Breast epithelium (tissue), 4 donors: ENCODE measurements at regions not wholly inside any gene's neighbourhood (a gene's known extent, or its start where the extent isn't known, plus 50 kb on each side); places are given as distances from the start of the nearest gene placed in this dataset.

ENCODE experiments used
- DNase-seq, 2 donors: peaks; one replicate each; pipeline ENCODE4 v3.0.0-alpha.2; 2019; ENCODE audit warnings: low spot score in 2 of 2
- H3K27ac ChIP-seq, 2 donors: fragments of 200-600 bp; sonication (generic) in 1 of 2; one replicate each; pipeline ENCODE4 v1.5.1; 2016 to 2019; ENCODE audit warnings: mild to moderate bottlenecking in 1 of 2
- H3K27me3 ChIP-seq, 2 donors: fragments of 200-600 bp; sonication (generic) in 1 of 2; one replicate each; pipeline versions ENCODE4 v1.5.1 to v1.6.0; 2017 to 2019; ENCODE audit warnings: control low read depth in 1 of 2, mild to moderate bottlenecking in 1 of 2
- H3K36me3 ChIP-seq: fragments of 200-600 bp; one replicate; pipeline ENCODE4 v1.5.1; 2019
- H3K4me1 ChIP-seq, 2 donors: fragments of 200-600 bp; sonication (generic); one replicate each; pipeline ENCODE4 v1.5.1; 2016 to 2019; ENCODE audit warnings: control low read depth in 1 of 2
- H3K4me3 ChIP-seq, 3 donors: fragments of 200-600 bp; sonication (generic); 1 replicate in 2 of 3; 2 replicates in 1 of 3; pipeline ENCODE4 v1.5.1; 2016 to 2019; ENCODE audit warnings: mild to moderate bottlenecking in 3 of 3, moderate library complexity in 2 of 3
- H3K9me3 ChIP-seq, 2 donors: fragments of 200-600 bp; sonication (generic) in 1 of 2; one replicate each; pipeline ENCODE4 v1.5.1; 2016 to 2019; ENCODE audit warnings: control low read depth in 1 of 2
- POLR2A ChIP-seq: fragments of 450-650 bp; IDR thresholded peaks from one replicate; pipeline ENCODE4 v1.6.1; 2016; ENCODE audit warnings: antibody characterized with exemption, mild to moderate bottlenecking, moderate library complexity
- POLR2AphosphoS5 ChIP-seq, 3 donors: sonication (generic); formaldehyde crosslinking; IDR thresholded peaks; one replicate each; pipeline ENCODE4 v1.6.1; 2017; ENCODE audit warnings: antibody characterized with exemption in 3 of 3
- intact Hi-C: fragments of 100-400 bp; cut with DNase I; formaldehyde crosslinking; loops from one replicate; pipeline ENCODE4 v1.15.1; 2023; ENCODE audit warnings: low total_unique reads
- TF ChIP-seq, protein P1 (sequence below), 3 donors: fragments of 450-650 bp; IDR thresholded peaks; one replicate each; pipeline ENCODE4 v1.5.1; 2016 to 2017; ENCODE audit warnings: antibody characterized with exemption in 3 of 3, mild to moderate bottlenecking in 3 of 3, moderate library complexity in 3 of 3

DNA sequence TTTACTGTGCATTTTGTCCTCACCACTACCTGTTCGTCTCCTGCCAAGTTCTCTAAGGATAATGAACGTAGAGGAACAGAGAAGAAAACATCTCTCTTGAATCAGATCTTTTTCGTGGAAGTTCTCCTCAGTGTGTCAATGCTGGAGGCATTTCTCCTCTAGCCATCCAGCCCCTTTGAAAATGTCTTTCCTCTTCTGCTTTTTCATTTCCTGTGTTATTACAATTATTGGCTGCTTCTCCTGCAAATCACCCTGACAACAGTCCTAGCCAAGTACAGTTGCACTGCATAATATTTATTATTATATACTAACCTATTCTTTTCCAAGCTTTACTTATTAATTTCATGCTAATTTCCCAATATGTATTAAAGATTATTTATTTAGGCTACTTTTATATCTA, 61.8 kb upstream of the TRPM3 start:
- Histone ChIP-seq H3K27me3 (no peaks in the 10 kb centered on the region), H3K36me3 (no peaks in the 10 kb centered on the region), H3K9me3 (no peaks in the 10 kb centered on the region), H3K4me3 (no peak overlapping the region), H3K4me1 (no peaks in the 10 kb centered on the region), H3K27ac (no peak overlapping the region)
- TF ChIP-seq POLR2A (no peak), POLR2AphosphoS5 (IDR thresholded peaks at IDR 0.05) (no peak)
- TF ChIP-seq, protein P1, sequence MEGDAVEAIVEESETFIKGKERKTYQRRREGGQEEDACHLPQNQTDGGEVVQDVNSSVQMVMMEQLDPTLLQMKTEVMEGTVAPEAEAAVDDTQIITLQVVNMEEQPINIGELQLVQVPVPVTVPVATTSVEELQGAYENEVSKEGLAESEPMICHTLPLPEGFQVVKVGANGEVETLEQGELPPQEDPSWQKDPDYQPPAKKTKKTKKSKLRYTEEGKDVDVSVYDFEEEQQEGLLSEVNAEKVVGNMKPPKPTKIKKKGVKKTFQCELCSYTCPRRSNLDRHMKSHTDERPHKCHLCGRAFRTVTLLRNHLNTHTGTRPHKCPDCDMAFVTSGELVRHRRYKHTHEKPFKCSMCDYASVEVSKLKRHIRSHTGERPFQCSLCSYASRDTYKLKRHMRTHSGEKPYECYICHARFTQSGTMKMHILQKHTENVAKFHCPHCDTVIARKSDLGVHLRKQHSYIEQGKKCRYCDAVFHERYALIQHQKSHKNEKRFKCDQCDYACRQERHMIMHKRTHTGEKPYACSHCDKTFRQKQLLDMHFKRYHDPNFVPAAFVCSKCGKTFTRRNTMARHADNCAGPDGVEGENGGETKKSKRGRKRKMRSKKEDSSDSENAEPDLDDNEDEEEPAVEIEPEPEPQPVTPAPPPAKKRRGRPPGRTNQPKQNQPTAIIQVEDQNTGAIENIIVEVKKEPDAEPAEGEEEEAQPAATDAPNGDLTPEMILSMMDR (IDR thresholded peaks at IDR 0.05) = no peak
- no peak for DNase-seq
- intact Hi-C loops = no loop called here

DNA sequence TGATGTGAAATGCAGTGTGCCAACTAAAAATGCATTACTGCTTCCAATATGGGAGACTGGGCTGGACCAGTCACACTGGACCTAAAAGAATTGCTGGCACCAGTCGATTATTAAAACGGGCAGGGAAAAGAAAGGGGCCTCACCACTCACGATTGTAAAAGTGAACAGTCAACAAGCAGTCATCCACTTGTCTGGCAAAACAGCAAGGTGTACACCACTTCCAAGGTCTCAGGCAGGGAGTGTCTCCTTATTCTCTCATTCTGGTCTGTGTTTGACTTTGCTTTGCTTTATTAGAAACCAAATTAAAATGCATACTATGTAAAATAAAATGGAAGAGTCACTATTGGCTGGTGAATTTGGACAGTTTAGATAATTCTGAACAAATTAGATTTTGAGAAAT, 57.8 kb upstream of the TRPM3 start:
- TF ChIP-seq POLR2A = no peak
- TF ChIP-seq, protein P1 (IDR thresholded peaks at IDR 0.05) = no peak
- no peak for TF ChIP-seq POLR2AphosphoS5 (IDR thresholded peaks at IDR 0.05)
- no peak for DNase-seq
- Histone ChIP-seq H3K4me3 (no peak overlapping the region), H3K4me1 (no peaks in the 10 kb centered on the region), H3K36me3 (no peaks in the 10 kb centered on the region), H3K9me3 (no peaks in the 10 kb centered on the region), H3K27ac (no peak overlapping the region), H3K27me3 (no peaks in the 10 kb centered on the region)
- intact Hi-C loops = no loop called here

DNA sequence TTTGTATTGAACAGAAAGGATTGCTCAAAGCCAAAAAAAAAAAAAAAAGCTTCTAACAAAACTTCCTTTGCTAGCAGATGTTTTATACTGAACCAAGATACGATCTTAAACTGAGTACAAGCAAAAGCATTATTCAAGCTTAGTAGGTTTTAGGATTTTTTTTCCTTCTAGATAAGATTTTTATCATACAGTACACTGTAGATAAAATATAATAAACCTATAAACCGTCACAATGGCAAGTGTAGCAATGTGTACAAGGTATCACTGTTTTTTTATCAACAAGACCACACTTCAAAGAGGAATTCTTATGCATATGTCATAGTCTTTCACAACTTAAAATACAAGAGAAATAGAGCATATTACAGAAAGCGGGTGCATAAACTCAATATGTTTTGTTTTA, 56.5 kb upstream of the TRPM3 start:
- intact Hi-C loops = no loop called here
- H3K27me3 ChIP-seq = no peaks in the 10 kb centered on the region
- H3K36me3 ChIP-seq = no peaks in the 10 kb centered on the region

DNA sequence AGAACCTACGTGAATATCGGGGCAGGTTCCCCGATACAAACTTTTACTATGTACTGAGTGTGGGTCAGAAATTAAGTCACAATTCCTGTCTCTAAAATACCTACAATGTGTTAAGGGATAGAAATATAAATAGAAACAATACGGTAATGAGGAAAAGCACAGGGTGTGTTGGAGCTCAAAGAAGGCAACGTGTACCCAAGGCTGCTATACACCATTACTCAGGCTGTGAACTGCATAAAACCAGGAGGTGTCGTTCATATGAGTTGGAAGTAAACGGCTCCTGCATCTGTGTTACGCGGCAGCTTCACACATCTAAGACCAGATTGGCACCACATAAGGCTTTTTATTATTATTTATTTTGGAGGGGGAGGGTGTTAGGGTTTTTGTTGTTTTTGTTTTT, 50.1 kb upstream of the TRPM3 start:
- Histone ChIP-seq H3K27ac (no peak overlapping the region), H3K4me3 (no peak overlapping the region), H3K9me3 (no peaks in the 10 kb centered on the region), H3K4me1 (no peaks in the 10 kb centered on the region), H3K27me3 (no peaks in the 10 kb centered on the region), H3K36me3 (no peaks in the 10 kb centered on the region)
- no peak for DNase-seq
- intact Hi-C loops = no loop called here
- TF ChIP-seq, protein P1 (IDR thresholded peaks at IDR 0.05) = no peak
- TF ChIP-seq POLR2A (no peak), POLR2AphosphoS5 (IDR thresholded peaks at IDR 0.05) (no peak)

More for the DNA sequence above, 56.5 kb upstream of the TRPM3 start:
- TF ChIP-seq, protein P1 (IDR thresholded peaks at IDR 0.05) = no peak
- TF ChIP-seq POLR2A = no peak
- TF ChIP-seq POLR2AphosphoS5 (IDR thresholded peaks at IDR 0.05) = no peak
- Histone ChIP-seq H3K9me3 (no peaks in the 10 kb centered on the region), H3K4me1 (no peaks in the 10 kb centered on the region), H3K4me3 (no peak overlapping the region), H3K27ac (no peak overlapping the region)
- no peak for DNase-seq
